ENCODE measurements at regions not wholly inside any gene's neighbourhood (a gene's known extent, or its start where the extent isn't known, plus 50 kb on each side); places are given as distances from the start of the nearest gene placed in this dataset.

DNA sequence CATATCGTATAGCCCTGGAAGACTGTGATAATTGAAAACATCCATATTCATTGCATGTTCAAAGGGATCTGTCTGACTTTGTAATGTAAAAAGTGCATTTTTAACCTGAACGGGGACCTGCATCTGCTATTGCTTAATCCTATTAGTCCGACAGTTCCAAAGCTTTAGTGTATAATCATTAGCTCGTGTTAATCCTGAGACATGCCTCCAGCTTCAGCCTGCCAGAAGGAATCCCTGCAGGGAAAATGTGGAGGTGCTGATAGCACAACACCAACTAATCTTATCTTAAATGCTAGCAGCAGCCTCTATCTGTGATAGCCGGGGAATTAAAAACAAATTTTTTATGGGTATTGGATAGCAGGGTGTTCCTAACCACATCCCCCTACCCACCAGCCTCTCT lies 495.2 kb downstream of the TLE4 start:
- no peak overlapping the region for H3K4me3 ChIP-seq
- no peak overlapping the region for H3K27ac ChIP-seq
- no peaks in the 10 kb centered on the region for H3K4me1 ChIP-seq
- DNase-seq: no peak
- no peaks in the 10 kb centered on the region for H3K36me3 ChIP-seq
- intact Hi-C loops (cut with DNase I): no loop called here
- no peak for TF ChIP-seq CTCF (IDR thresholded peaks at IDR 0.05)
- no peaks in the 10 kb centered on the region for H3K9me3 ChIP-seq
- no peak overlapping the region for H3K9ac ChIP-seq (ENCODE audit: low read depth in 2 of 2, low read length in 2 of 2)
- no peaks in the 10 kb centered on the region for H3K27me3 ChIP-seq

DNA sequence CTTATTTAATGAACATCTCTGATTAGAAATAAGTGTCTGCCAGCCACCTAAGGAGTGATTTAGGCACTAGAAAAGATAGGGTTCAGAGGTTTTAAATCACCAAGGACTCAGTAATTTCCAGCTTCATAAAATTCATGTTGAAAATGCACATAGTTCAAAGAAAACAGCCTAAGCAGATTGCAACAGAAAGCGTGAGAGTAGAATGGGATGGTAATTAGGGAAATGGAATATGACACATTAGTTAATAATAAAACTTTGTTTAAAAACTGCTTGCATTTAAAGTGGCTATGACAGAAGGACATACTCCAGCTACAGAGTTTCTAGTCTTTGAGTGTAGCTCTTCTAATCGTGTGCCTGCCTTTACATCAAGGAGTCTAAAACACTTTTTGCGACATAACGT lies 490.8 kb downstream of the TLE4 start:
- intact Hi-C loops (cut with DNase I): no loop called here
- Histone ChIP-seq H3K36me3 (no peaks in the 10 kb centered on the region), H3K27ac (no peak overlapping the region), H3K27me3 (no peaks in the 10 kb centered on the region), H3K9me3 (no peaks in the 10 kb centered on the region), H3K9ac (ENCODE audit: low read depth in 2 of 2, low read length in 2 of 2) (no peak overlapping the region), H3K4me3 (no peak overlapping the region), H3K4me1 (no peaks in the 10 kb centered on the region)
- no peak for TF ChIP-seq CTCF (IDR thresholded peaks at IDR 0.05)
- no peak for DNase-seq

- no peaks in the 10 kb centered on the region for H3K27me3 ChIP-seq
- TF ChIP-seq CTCF (IDR thresholded peaks at IDR 0.05): no peak
- no peaks in the 10 kb centered on the region for H3K9me3 ChIP-seq
- no peaks in the 10 kb centered on the region for H3K4me1 ChIP-seq
- H3K27ac ChIP-seq: no peak overlapping the region
- no peak overlapping the region for H3K4me3 ChIP-seq
- no peak overlapping the region for H3K9ac ChIP-seq (ENCODE audit: low read depth in 2 of 2, low read length in 2 of 2)
- DNase-seq: no peak
- intact Hi-C loops (cut with DNase I): no loop called here
- H3K36me3 ChIP-seq: no peaks in the 10 kb centered on the region
These were observed 490.2 kb downstream of the TLE4 start for GRCh38 chr9:80061940-80062339.

GRCh38 chr9:80061096-80061495 lies 489.3 kb downstream of the TLE4 start:
- Histone ChIP-seq H3K27ac (no peak overlapping the region), H3K9me3 (no peaks in the 10 kb centered on the region), H3K4me1 (no peaks in the 10 kb centered on the region), H3K27me3 (no peaks in the 10 kb centered on the region), H3K36me3 (no peaks in the 10 kb centered on the region), H3K9ac (ENCODE audit: low read depth in 2 of 2, low read length in 2 of 2) (no peak overlapping the region), H3K4me3 (no peak overlapping the region)
- DNase-seq: no peak
- no peak for TF ChIP-seq CTCF (IDR thresholded peaks at IDR 0.05)
- intact Hi-C loops (cut with DNase I): no loop called here

DNA sequence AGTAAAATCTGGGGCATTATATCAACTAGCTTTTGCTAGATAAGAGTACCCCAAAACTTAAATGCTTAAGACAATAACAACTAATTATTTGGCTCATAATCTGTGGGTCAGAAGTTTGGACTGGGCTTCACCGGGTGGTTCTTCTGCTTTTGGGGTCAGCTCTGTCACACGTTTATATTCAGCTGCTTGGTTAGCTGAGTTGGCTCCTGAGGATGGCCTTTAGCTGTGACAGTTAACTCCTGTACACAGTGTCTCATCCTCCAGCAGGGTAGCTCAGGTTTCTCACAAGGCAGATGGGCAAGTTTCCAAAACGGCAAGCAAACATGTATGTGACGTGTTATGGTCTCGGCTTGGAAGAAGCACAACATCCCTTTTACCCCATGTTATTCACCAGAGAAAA lies 488.2 kb downstream of the TLE4 start:
- Histone ChIP-seq H3K4me3 (no peak overlapping the region), H3K27me3 (no peaks in the 10 kb centered on the region), H3K4me1 (no peaks in the 10 kb centered on the region), H3K9ac (ENCODE audit: low read depth in 2 of 2, low read length in 2 of 2) (no peak overlapping the region), H3K36me3 (no peaks in the 10 kb centered on the region), H3K27ac (no peak overlapping the region), H3K9me3 (no peaks in the 10 kb centered on the region)
- TF ChIP-seq CTCF (IDR thresholded peaks at IDR 0.05): no peak
- intact Hi-C loops (cut with DNase I): no loop called here
- DNase-seq: no peak

GRCh38 chr9:80059191-80059590 lies 487.4 kb downstream of the TLE4 start:
- Histone ChIP-seq H3K36me3 (no peaks in the 10 kb centered on the region), H3K9me3 (no peaks in the 10 kb centered on the region), H3K4me3 (no peak overlapping the region), H3K27ac (no peak overlapping the region), H3K4me1 (no peaks in the 10 kb centered on the region), H3K9ac (ENCODE audit: low read depth in 2 of 2, low read length in 2 of 2) (no peak overlapping the region), H3K27me3 (no peaks in the 10 kb centered on the region)
- TF ChIP-seq CTCF (IDR thresholded peaks at IDR 0.05): no peak
- intact Hi-C loops (cut with DNase I): no loop called here
- DNase-seq: no peak
